H7 (cell line): ENCODE measurements at regions not wholly inside any gene's neighbourhood (a gene's known extent, or its start where the extent isn't known, plus 50 kb on each side); places are given as distances from the start of the nearest gene placed in this dataset.

ENCODE experiments used
- DNase-seq: peaks from one replicate; pipeline ENCODE4 v3.0.0; 2012
- H3K27me3 ChIP-seq: 2 replicates; pipeline ENCODE4 v1.6.0; 2011; ENCODE audit warnings: mild to moderate bottlenecking, low read length; ENCODE audit not compliant: control insufficient read depth, insufficient read depth
- H3K36me3 ChIP-seq: replicated peaks from 2 replicates; pipeline ENCODE4 v1.5.1; 2011; ENCODE audit warnings: low read length; ENCODE audit not compliant: control insufficient read depth, insufficient read depth
- H3K4me3 ChIP-seq: 2 replicates; pipeline ENCODE4 v1.5.1; 2011; ENCODE audit warnings: low read depth, mild to moderate bottlenecking, control low read depth, low read length, moderate library complexity; ENCODE audit not compliant: insufficient read depth

- Histone ChIP-seq H3K4me3 (no peak overlapping the region), H3K36me3 (no peaks in the 10 kb centered on the region), H3K27me3 (no peaks in the 10 kb centered on the region)
- no peak for DNase-seq
Observed at GRCh38 chr1:193321242-193321840, 134.9 kb upstream of the B3GALT2 start.

GRCh38 chr1:193320270-193320669, 133.9 kb upstream of the B3GALT2 start:
- DNase-seq = no peak

GRCh38 chr1:193318347-193318746, 131.9 kb upstream of the B3GALT2 start:
- Histone ChIP-seq H3K36me3 (no peaks in the 10 kb centered on the region), H3K4me3 (no peak overlapping the region), H3K27me3 (no peaks in the 10 kb centered on the region)
- DNase-seq = no peak

More at GRCh38 chr1:193320270-193320669, 133.9 kb upstream of the B3GALT2 start:
- Histone ChIP-seq H3K36me3 (no peaks in the 10 kb centered on the region), H3K27me3 (no peaks in the 10 kb centered on the region), H3K4me3 (no peak overlapping the region)

- Histone ChIP-seq H3K27me3 (no peaks in the 10 kb centered on the region), H3K36me3 (no peaks in the 10 kb centered on the region), H3K4me3 (no peak overlapping the region)
- no peak for DNase-seq
Observed at GRCh38 chr1:193313354-193314140, 127.1 kb upstream of the B3GALT2 start.

GRCh38 chr1:193312432-193312831, 126.0 kb upstream of the B3GALT2 start:
- no peak for DNase-seq
- H3K36me3 ChIP-seq = no peaks in the 10 kb centered on the region
- no peak overlapping the region for H3K4me3 ChIP-seq
- no peaks in the 10 kb centered on the region for H3K27me3 ChIP-seq

- no peaks in the 10 kb centered on the region for H3K27me3 ChIP-seq
- DNase-seq = no peak
- H3K36me3 ChIP-seq = no peaks in the 10 kb centered on the region
- H3K4me3 ChIP-seq = no peak overlapping the region
Observed at GRCh38 chr1:193311226-193311948, 125.0 kb upstream of the B3GALT2 start.

- Histone ChIP-seq H3K27me3 (no peaks in the 10 kb centered on the region), H3K36me3 (no peaks in the 10 kb centered on the region), H3K4me3 (no peak overlapping the region)
- DNase-seq = no peak
Observed at GRCh38 chr1:193310564-193310963, 124.2 kb upstream of the B3GALT2 start.

- Histone ChIP-seq H3K27me3 (no peaks in the 10 kb centered on the region), H3K4me3 (no peak overlapping the region), H3K36me3 (no peaks in the 10 kb centered on the region)
- DNase-seq = no peak
Observed at GRCh38 chr1:193309936-193310475, 123.6 kb upstream of the B3GALT2 start.

GRCh38 chr1:193308438-193308837, 122.0 kb upstream of the B3GALT2 start:
- DNase-seq = no peak
- no peak overlapping the region for H3K4me3 ChIP-seq
- H3K27me3 ChIP-seq = no peaks in the 10 kb centered on the region
- no peaks in the 10 kb centered on the region for H3K36me3 ChIP-seq

GRCh38 chr1:193306430-193306829, 120.0 kb upstream of the B3GALT2 start:
- no peak overlapping the region for H3K4me3 ChIP-seq
- no peaks in the 10 kb centered on the region for H3K36me3 ChIP-seq
- H3K27me3 ChIP-seq = no peaks in the 10 kb centered on the region
- DNase-seq = no peak
